HG03108 (cell line): ENCODE measurements at regions not wholly inside any gene's neighbourhood (a gene's known extent, or its start where the extent isn't known, plus 50 kb on each side); places are given as distances from the start of the nearest gene placed in this dataset.
"Not testable (repeated sequence)": the region's sequence is repeated elsewhere in the genome, so short reads cannot be mapped to it uniquely, and the experiment has no call there.

Experiments
- ATAC-seq: cut with Tn5 transposase; IDR thresholded peaks from one replicate; pipeline ENCODE4 v1.9.1; 2021; ENCODE audit warnings: moderate library complexity; ENCODE audit not compliant: unreplicated experiment

DNA sequence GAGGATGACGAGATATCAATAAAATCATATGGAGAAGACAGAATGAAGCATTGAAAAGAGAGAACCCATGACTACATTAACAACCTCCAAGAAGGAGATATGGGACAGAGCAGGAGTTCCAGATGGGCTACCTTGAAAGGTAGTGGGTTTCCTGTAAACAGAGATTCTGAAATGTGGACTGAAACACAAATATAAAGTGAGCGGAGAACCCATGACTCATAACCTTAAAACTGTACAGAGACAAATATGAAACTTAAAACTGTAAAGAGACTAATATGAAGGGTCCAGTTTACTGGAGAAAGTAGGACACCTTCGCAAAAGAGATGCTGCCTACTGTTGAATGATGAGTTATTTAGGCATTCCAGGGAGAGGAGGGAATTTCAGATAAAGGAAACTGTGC lies 383.7 kb downstream of the CAAP1 start:
- no peak for ATAC-seq

DNA sequence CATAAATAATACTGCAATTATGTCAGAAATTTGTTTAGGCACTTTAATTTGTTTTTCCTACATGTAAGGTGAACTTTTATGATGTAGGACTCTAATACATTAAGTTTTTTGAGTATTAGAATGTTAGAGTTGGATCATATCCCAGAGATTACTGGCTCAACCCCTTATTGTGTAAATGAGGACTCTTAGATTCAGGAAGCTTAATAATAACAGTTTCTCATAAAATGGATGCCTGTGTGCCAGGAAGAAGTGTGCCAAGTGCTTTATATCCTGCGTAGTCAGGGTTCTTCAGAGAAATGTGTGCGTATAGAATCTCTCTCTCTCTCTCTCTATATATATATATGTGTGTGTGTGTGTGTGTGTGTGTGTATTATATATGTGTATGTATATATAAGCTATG lies 388.5 kb downstream of the CAAP1 start:
- no peak for ATAC-seq

DNA sequence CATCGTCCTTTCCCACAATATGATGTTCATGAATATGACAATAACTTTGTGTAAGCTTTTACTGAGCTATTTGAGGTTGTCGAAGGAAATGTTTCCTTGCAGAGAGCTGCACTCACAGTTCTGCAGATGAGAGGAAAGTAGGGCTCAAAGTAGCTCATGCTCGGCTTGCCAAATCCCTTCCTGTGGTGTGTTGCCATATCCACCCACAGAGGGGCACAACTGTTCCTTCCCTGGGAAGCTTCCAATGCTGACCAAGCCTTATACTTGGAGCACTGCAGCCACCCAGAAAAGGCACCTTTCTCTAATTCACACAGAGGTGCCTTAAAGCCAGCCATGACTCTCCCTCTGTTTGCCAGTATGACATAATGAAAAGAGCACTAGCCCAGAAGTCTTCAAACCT lies 390.3 kb downstream of the CAAP1 start:
- no peak for ATAC-seq

DNA sequence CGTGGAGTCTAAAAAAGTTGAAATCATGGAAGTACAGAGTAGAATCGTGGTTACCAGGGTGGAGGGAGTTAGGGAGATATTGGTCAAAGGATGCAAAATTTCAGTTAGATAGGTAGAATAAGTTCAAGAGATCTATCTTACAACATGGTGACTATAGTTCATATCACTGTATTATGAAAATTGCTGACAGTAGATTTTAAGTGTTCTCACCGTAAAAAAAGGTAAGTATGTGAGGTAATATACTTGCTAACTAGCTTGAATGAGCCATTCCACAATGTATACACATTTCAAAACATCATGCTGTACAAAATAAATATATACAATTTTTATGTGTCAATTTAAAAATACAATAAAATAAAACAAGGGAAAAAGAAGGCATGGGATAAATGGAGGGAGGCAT lies 392.1 kb downstream of the CAAP1 start:
- ATAC-seq = no peak

DNA sequence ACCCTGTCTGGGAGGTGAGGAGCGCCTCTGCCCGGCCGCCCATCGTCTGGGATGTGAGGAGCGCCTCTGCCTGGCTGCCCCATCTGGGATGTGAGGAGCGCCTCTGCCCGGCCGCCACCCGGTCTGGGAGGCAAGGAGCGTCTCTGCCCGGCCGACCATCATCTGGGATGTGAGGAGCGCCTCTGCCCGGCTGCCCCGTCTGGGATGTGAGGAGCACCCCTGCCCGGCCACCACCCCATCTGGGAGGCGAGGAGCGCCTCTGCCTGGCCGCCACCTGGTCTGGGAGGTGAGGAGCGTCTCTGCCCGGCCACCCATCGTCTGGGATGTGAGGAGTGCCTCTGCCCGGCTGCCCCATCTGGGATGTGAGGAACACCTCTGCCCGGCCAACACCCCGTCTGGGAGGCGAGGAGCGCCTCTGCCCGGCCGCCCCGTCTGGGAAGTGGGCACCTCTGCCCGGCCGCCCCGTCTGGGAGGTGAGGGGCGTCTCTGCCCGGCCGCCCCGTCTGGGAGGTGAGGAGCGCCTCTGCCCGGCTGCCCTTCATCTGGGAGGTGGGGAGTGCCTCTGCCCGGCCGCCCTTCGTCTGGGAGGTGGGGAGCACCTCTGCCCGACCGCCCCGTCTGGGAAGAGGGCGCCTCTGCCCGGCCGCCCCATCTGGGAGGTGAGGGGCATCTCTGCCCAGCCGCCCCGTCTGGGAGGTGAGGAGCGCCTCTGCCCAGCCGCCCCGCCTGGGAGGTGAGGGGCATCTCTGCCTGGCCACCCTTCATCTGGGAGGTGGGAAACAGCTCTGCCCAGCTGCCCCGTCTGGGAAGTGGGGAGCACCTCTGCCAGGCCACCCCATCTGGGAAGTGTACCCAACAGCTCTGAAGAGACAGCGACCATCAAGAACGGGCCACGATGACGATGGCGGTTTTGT lies 399.7 kb downstream of the CAAP1 start:
- ATAC-seq = not testable (repeated sequence)

DNA sequence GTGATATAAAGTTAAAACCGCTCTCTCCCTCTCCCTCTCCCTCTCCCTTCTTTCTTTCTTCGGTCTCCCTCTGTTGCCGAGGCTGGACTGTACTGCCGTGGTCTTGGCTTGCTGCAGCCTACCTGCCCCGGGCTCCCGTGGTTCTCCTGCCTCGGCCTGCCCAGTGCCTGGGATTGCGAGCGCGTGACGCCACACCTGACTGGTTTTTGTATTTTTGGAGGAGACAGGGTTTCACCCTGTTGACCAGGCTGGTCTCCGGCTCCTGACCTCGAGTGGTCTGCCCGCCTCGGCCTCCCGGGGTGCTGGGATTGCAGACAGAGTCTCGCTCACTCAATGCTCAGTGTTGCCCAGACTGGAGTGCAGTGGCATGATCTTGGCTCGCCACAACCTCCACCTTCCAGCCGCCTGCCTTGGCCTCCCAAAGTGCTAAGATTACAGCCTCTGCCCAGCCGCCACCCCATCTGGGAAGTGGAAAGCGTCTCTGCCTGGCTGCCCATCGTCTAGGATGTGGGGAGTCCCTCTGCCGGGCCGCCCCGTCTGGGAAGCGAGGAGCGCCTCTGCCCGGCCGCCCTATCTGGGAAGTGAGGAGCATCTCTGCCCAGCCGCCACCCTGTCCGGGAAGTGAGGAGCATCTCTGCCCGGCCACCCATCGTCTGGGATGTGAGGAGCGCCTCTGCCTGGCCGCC lies 400.5 kb downstream of the CAAP1 start:
- not testable (repeated sequence) for ATAC-seq

DNA sequence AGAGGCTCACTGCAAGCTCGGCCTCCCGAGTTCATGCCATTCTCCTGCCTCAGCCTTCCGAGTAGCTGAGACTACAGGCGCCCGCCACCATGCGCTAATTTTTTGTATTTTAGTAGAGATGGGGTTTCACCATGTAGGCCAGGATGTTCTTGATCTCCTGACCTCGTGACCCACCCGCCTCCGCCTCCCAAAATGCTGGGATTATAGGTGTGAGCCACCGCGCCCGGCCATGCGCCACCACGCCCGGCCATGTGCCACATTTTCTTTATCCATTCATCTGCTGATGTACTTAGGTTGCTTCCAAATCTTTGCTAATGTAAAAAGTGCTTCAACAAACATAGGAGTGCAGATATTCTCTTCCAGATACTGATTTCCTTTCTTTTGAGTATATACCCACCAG lies 408.6 kb downstream of the CAAP1 start:
- ATAC-seq = no peak

DNA sequence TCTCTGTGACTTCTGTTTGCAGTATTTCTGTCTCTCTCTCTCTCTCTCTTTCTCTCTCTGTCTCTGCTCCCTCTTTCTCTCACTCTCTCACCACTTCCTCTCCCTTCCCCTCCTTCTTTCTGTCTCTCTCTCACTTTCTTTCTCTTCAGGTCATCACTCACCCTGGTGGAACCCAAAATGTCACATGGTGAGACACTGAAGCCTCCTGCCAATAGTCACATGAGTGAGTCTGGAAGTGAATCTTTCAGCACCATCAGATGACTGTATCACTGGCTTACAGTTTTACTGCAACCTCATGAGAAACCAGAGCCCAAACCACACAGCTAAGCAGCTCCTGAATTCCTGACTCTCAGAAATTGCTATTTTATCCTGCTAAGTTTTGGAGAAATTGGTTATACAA lies 414.6 kb downstream of the CAAP1 start:
- no peak for ATAC-seq

DNA sequence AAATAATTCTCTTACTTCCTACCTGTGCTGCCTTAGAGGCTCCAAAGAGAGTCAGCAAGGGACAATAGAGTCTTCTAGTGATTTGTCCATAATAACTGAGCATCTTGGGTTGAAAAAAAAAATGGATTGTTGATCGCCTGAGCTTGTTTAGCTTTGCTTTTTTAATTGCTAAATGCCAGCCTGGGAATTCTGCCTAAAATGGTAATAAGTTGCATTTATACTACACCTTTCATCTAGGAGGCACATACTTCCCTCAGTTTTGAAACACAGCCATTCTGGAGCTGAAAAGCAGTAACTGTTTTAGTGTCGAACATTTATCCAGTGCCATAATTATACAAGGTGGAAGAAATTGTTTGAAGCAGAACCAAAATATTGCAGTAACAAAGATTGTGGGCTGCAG lies 421.3 kb downstream of the CAAP1 start:
- no peak for ATAC-seq

DNA sequence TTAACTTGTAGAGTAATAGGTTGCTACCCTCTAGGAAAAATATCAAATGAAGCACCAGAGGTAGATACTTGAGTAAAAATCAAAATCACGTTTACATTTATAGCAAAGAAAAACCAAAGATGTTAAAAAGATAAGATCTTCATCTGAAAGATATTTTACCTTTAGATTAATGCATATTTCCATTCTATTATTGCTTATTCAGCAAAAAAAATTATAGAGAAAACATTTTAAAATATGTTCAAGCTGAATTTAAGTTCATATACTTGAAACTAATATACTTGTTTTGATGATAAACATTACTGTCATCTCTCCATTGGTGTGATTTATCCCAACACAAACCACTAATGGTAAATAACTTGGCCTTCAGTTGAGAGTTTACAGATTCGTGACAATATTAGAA lies 422.3 kb downstream of the CAAP1 start:
- no peak for ATAC-seq

DNA sequence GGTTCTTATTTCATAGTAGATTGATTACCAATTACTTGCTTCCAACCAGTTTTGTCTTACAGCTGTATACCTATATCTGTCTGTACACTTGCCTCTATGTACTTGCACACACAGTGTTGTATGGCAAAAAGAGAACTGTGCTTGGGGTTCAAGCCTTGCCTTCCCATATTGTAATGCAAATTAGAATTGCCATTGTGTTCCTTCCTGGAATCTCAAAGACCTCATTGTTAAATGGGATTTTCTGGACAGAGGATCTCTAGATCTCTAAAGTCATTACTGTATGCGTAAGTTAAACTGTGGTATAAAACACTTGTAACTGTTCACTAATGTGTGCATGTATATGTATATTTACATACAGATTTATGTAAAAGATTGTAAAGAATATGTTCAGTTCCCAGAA lies 428.8 kb downstream of the CAAP1 start:
- ATAC-seq = no peak

DNA sequence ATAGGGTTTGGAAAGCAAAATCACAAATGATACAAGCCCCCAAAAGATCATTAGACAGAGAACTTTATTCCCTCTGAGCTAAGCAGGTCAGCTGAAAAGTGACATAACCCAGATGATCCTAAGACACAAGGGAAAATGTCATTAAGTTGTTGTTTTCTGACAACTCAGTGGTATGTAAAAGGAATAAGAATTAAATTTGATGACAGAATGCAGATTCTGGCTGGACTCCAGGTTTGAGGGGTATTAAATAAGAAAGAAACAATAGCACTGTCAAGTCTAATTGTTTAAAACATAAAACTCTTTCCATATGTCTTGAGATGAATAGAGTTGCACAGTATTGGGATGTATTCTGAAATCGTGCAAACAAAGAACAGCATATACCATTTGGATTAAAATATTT lies 429.9 kb downstream of the CAAP1 start:
- ATAC-seq = no peak

DNA sequence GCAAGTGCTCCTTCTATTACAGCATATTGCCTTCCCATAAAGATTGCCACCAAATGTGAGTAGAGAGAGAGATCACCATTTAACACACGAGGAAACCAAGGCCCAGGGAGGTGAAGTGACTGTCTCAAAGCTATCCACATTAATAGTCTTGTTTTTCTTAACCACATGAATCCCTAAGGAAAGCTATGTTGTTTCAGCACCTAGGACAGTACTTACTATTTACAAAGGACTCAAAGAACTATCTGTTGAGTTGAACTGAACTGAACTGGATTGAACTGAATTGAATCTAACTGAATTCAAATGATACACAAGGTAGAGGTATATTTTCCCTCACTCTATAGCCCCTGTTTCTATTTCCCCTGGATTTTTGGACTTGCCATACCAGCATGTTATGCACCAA lies 430.4 kb downstream of the CAAP1 start:
- no peak for ATAC-seq

DNA sequence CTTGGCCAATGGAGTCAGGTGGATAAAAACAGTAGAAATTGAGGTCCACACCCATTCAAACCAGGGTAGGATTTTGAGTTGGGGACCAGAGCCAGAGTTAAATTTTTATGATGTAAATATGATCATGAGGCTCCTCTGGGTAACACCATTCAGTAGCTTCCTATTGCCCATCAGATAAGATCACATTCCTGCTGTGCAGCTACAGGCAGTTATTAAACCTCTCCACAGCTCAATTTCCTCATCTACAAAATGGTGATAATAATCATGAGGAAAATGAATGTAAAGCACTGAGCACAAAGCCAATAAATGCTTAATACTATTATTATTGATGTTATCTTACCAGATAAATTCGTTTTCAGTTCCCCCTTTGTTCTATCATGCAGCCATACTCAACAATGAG lies 432.0 kb downstream of the CAAP1 start:
- no peak for ATAC-seq

DNA sequence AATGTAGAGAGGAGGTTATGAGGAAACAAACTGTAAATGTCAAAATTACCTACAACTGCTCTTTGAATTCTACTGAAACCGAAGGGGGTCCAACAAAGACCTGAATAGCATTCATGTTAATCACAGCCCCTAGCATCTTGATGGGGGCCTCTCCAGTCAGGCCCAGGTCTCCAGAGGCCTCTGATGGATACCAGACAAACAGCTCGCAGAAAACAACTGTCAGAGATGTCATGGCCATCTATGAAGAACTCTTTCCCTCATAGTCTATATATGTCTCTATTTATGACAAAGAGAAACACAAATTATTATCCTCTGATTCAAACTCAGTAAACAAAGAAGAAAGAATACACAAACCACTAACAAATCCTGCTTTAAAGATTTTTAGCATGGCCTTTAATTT lies 432.6 kb downstream of the CAAP1 start:
- ATAC-seq = no peak

DNA sequence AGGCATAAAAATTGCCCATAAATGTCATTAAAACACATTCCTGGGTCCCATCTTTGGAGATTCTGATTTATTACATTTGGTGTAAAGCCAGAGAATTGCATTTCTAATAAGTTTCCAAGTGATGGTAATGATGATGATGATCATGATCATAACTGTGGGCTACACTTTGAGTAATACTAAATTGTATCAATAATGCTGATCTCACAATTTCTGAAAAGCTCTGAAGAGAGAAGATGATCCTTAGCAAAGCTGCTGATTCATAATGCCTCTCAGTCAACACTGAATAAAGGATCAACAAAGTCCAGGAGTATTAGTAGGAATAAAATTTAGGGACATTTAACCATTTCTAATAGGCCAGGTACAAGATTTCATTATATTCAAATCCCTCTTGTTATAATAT lies 434.5 kb downstream of the CAAP1 start:
- no peak for ATAC-seq

DNA sequence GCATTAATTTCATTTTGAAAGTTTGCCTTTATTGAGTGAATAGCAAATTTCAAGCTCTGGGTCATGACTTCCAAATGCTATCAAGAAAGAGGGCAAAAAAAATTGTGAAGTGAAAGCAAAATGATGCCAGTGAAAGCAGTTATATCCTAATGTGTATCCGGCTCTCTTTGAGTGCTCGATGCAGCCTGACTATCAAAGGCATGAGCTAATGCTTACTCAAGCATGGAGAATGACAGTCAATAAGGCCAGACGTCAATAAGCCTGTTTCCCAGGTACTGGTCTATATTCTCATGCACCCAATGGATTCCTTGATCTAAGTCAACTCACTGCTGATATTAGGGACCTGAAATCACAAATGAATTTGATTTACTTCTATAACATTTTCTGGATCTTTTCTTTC lies 435.5 kb downstream of the CAAP1 start:
- ATAC-seq = no peak

DNA sequence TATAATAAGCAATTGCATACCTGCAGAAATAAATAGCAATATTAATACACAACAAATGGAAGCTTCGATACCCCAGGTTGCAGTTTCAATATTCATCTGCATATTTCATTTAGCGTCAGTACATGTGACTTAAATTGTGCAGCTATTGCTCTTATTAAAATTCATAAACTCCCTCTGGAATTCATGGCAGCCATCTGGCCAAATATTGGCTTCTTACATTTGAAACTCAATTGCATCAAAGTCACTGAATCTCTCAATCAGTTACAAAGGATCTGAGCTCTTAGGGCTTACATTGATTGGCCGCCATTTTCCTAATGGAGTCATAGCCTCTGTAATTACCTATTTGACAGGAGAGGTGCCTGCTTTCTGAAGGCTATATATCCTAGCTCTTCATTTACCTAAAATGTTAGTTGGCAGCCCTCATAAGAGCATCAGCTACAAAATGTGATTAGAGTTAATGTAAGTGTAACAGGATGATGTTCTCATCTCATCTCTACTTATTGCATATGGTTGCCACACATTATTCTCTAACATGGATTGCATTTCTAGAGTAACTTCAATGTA lies 453.5 kb downstream of the CAAP1 start:
- ATAC-seq = no peak

DNA sequence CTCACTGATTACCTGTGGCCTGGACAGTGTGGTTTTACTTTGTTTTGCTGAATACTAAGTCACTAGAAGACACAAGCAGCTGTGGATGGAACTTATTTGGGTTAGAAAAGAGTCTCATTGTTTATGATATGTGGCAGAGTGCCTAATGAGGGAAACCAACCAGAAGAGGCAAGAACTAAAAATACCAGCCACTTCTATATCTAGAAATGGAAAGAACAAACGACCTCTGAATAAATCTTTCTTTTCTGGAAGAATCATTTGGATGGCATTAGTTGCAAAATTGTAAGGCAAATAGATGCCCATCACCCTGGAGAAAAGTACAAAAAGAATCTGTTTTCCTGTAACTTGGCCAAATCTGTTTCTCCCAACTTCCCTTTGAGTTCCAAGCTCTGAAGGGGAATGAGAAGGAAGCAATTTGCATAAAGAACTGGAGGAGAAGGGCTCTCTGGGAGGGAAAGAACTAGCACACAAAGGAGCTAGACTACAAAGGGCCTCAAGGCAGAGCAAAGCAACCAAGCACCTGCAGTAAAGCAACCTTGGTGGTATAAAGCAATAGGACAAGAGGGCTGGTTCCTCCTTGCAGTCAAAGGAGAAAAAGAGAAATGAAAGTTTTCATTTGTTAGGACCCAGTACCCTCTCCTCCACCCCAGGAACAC lies 455.4 kb downstream of the CAAP1 start:
- ATAC-seq = no peak

DNA sequence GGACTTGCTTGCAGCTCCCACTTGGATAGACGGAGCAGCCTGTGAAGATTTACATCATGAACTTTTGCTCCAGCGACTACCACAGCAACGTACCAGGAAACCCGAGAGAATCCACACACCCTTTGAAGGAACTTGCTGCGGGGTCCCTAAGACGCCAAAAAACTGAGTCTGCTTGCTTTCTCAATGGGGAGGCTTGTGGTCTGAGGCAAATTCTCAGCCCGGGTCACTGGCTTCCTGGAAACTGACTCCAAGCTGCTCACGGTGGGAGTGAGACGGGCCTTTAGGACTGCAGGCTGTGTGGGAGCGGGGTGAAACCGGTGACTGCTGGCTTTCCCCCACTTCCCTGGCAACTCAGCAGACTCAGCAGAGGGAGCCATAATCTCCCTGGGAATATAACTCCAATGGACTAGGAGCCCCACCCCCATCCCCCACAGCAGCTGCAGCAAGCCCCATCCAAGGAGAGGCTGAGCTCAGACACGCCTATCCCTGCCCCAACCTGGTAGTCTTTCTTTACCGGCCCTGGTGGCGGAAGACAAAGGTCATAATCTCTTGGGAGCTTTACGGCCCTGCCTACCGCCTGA lies 466.0 kb downstream of the CAAP1 start:
- ATAC-seq = no peak

DNA sequence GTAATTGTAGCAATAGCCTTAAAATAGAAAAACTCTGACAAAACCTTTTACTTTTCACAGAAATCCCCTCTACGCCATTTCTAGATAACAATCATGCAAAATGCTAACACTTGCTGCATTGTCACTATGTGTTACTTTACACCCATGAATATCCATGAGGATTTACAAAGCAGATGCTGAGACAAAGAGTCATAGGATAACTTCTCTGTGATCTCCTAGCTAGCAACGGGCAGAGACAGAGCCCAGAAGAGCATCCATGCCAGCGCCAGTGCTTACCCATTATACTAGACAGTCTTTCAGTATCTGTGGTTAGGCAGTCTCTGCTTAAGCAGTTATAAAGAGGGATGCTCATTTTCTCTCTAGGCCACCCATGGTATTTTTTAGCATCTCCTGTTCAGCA lies 474.1 kb downstream of the CAAP1 start:
- no peak for ATAC-seq
